SK-N-SH (cell line): ENCODE measurements at regions not wholly inside any gene's neighbourhood (a gene's known extent, or its start where the extent isn't known, plus 50 kb on each side); places are given as distances from the start of the nearest gene placed in this dataset.

Experiments used
- CTCF ChIP-seq: fragments of 200-600 bp; sonication (generic); IDR thresholded peaks from 2 replicates; pipeline ENCODE4 v1.6.1; 2017; ENCODE audit warnings: antibody characterized with exemption, mild to moderate bottlenecking, moderate library complexity
- ELF1 ChIP-seq: IDR thresholded peaks from 2 replicates; pipeline ENCODE4 v1.4.0; 2012
- EP300 ChIP-seq, 2 experiments: IDR thresholded peaks; 2 replicates each; pipeline versions ENCODE4 v1.4.0 to v1.6.1; 2012; ENCODE audit warnings: borderline replicate concordance in 1 of 2, low read depth in 1 of 2, low read length in 1 of 2
- GABPA ChIP-seq: IDR thresholded peaks from 2 replicates; pipeline ENCODE4 v1.4.0; 2012; ENCODE audit warnings: low read depth, mild to moderate bottlenecking
- POLR2AphosphoS5 ChIP-seq: IDR thresholded peaks from 2 replicates; pipeline ENCODE4 v1.6.1; 2012; ENCODE audit warnings: low read depth, low read length
- RXRA ChIP-seq: IDR thresholded peaks from 2 replicates; pipeline ENCODE4 v1.4.0; 2012; ENCODE audit warnings: low read depth, mild to moderate bottlenecking, borderline replicate concordance
- SIN3A ChIP-seq: IDR thresholded peaks from 2 replicates; pipeline ENCODE4 v1.6.1; 2012; ENCODE audit warnings: low read depth, mild to moderate bottlenecking, low read length, moderate library complexity, borderline replicate concordance
- TAF1 ChIP-seq: IDR thresholded peaks from 2 replicates; pipeline ENCODE4 v1.6.1; 2012; ENCODE audit warnings: low read depth, mild to moderate bottlenecking, low read length, moderate library complexity, borderline replicate concordance
- TCF12 ChIP-seq: IDR thresholded peaks from 2 replicates; pipeline ENCODE4 v1.4.0; 2012
- TEAD4 ChIP-seq: IDR thresholded peaks from 2 replicates; pipeline ENCODE4 v1.4.0; 2012; ENCODE audit warnings: mild to moderate bottlenecking, borderline replicate concordance; ENCODE audit not compliant: insufficient read depth
- YY1 ChIP-seq: IDR thresholded peaks from 2 replicates; pipeline ENCODE4 v1.4.0; 2012; ENCODE audit warnings: low read depth, mild to moderate bottlenecking
- ZBTB33 ChIP-seq: IDR thresholded peaks from 2 replicates; pipeline ENCODE4 v1.4.0; 2012; ENCODE audit warnings: low read depth, borderline replicate concordance

GRCh38 chr7:130918129-130919052 lies 184.4 kb upstream of the KLF14 start:
- TF ChIP-seq CTCF (no peak), POLR2AphosphoS5 (no peak), YY1 (no peak), TEAD4 (no peak), GABPA (no peak; the same call in 1 of the 2 replicates), ZBTB33 (no peak), EP300 (IDR thresholded peaks at IDR 0.05; ENCODE audit: borderline replicate concordance in 1 of 2, low read depth in 1 of 2, low read length in 1 of 2) (no peak), SIN3A (no peak), RXRA (no peak), TAF1 (no peak), TCF12 (no peak), ELF1 (no peak)
